Muscle of leg (tissue), 3 donors: ENCODE measurements at regions not wholly inside any gene's neighbourhood (a gene's known extent, or its start where the extent isn't known, plus 50 kb on each side); places are given as distances from the start of the nearest gene placed in this dataset.

Experiments used
- DNase-seq: peaks from one replicate; pipeline ENCODE4 v3.0.0; 2013
- H3K27ac ChIP-seq: one replicate; pipeline ENCODE4 v1.5.1; 2013; ENCODE audit warnings: mild to moderate bottlenecking, low read length, control low read depth
- H3K27me3 ChIP-seq: one replicate; pipeline ENCODE4 v1.6.1; 2013; ENCODE audit warnings: low read length; ENCODE audit not compliant: control insufficient read depth, insufficient read depth
- H3K36me3 ChIP-seq: one replicate; pipeline ENCODE4 v1.6.1; 2013; ENCODE audit warnings: low read length; ENCODE audit not compliant: control insufficient read depth, insufficient read depth
- H3K4me1 ChIP-seq: one replicate; pipeline ENCODE4 v1.6.1; 2013; ENCODE audit warnings: low read length; ENCODE audit not compliant: control insufficient read depth, insufficient read depth
- H3K4me3 ChIP-seq: one replicate; pipeline ENCODE4 v1.5.1; 2013; ENCODE audit warnings: low read length, control low read depth
- H3K9me3 ChIP-seq: replicated peaks from 2 replicates; pipeline ENCODE4 v1.6.1; 2013; ENCODE audit warnings: low read depth, low read length; ENCODE audit not compliant: control insufficient read depth
- WGBS: methylation state at CpG from one replicate; pipeline ENCODE4 v1.1.5; 2013; ENCODE audit warnings: missing lambda C conversion rate; ENCODE audit not compliant: insufficient coverage; 5-methylcytosine and 5-hydroxymethylcytosine counted together

- Histone ChIP-seq H3K27ac (no peak overlapping the region), H3K36me3 (no peaks in the 10 kb centered on the region), H3K9me3 (no peaks in the 10 kb centered on the region), H3K4me1 (no peaks in the 10 kb centered on the region), H3K27me3 (no peaks in the 10 kb centered on the region), H3K4me3 (no peak overlapping the region)
- no peak for DNase-seq
- WGBS: 78% methylated on average over 1 of the region's 3 CpGs
Measured at GRCh38 chr12:19965196-19966038, 402.9 kb upstream of the PDE3A start.

GRCh38 chr12:19967001-19967400, 401.3 kb upstream of the PDE3A start:
- no peak for DNase-seq
- no peaks in the 10 kb centered on the region for H3K9me3 ChIP-seq
- H3K4me1 ChIP-seq: peaks cover 7% of the 10 kb centered on the region
- no peak overlapping the region for H3K4me3 ChIP-seq
- H3K36me3 ChIP-seq: no peaks in the 10 kb centered on the region
- no peak overlapping the region for H3K27ac ChIP-seq
- H3K27me3 ChIP-seq: no peaks in the 10 kb centered on the region
- no CpG with 5 or more reads among the region's 4 CpGs for WGBS

DNA sequence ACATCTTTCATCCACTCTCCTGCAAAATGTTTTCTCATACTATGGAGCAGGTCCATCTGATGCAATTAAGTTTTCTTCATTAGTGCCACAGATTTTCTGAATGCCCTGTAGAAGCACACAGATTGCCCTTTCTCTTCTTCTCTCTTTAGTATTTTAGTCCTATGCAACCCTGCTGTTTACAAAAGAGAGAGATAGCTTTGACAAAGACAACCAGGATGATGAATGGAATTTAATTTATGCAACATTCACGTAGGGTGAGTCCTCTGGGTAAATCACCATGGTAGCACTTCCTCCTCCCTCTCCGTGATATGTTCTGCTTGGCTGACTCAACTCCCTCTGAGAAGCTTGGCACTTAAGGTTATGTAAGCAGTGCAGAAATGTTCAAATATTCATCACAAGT, 400.9 kb upstream of the PDE3A start:
- no peak overlapping the region for H3K4me3 ChIP-seq
- DNase-seq: no peak
- H3K27me3 ChIP-seq: no peaks in the 10 kb centered on the region
- H3K4me1 ChIP-seq: peaks cover 8% of the 10 kb centered on the region
- no peaks in the 10 kb centered on the region for H3K36me3 ChIP-seq
- no peaks in the 10 kb centered on the region for H3K9me3 ChIP-seq
- WGBS: no CpG with 5 or more reads among the region's 2 CpGs
- H3K27ac ChIP-seq: no peak overlapping the region

DNA sequence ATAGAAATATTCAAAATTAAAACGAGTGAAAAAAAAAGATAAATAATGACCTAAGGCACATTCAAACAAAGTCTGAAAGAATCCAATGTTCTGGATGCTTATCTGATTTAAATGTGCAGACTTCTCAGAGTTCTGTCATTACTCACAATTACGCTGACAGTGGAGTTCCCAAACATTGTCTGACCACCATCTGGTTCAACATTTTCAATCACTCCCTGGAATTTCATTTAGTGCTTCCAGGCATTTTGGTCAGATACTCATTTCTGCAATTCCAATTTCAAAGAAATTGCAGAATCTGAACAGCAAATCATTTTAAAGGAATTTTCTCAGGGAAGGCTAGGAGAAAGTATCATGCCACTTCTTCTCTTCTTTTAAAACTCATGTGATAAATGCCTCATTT, 398.2 kb upstream of the PDE3A start:
- no peak overlapping the region for H3K4me3 ChIP-seq
- H3K36me3 ChIP-seq: no peaks in the 10 kb centered on the region
- H3K9me3 ChIP-seq: no peaks in the 10 kb centered on the region
- peak; percentile 60 for DNase-seq
- no peaks in the 10 kb centered on the region for H3K27me3 ChIP-seq
- no peak overlapping the region for H3K27ac ChIP-seq
- WGBS: 29% methylated on average over 1 of the region's 2 CpGs
- H3K4me1 ChIP-seq: peaks cover 13% of the 10 kb centered on the region

GRCh38 chr12:19970821-19971220, 397.5 kb upstream of the PDE3A start:
- Histone ChIP-seq H3K4me3 (no peak overlapping the region), H3K27me3 (no peaks in the 10 kb centered on the region), H3K9me3 (no peaks in the 10 kb centered on the region), H3K4me1 (peaks cover 13% of the 10 kb centered on the region), H3K27ac (no peak overlapping the region), H3K36me3 (no peaks in the 10 kb centered on the region)
- WGBS: no CpG with 5 or more reads among the region's 1 CpG
- no peak for DNase-seq

DNA sequence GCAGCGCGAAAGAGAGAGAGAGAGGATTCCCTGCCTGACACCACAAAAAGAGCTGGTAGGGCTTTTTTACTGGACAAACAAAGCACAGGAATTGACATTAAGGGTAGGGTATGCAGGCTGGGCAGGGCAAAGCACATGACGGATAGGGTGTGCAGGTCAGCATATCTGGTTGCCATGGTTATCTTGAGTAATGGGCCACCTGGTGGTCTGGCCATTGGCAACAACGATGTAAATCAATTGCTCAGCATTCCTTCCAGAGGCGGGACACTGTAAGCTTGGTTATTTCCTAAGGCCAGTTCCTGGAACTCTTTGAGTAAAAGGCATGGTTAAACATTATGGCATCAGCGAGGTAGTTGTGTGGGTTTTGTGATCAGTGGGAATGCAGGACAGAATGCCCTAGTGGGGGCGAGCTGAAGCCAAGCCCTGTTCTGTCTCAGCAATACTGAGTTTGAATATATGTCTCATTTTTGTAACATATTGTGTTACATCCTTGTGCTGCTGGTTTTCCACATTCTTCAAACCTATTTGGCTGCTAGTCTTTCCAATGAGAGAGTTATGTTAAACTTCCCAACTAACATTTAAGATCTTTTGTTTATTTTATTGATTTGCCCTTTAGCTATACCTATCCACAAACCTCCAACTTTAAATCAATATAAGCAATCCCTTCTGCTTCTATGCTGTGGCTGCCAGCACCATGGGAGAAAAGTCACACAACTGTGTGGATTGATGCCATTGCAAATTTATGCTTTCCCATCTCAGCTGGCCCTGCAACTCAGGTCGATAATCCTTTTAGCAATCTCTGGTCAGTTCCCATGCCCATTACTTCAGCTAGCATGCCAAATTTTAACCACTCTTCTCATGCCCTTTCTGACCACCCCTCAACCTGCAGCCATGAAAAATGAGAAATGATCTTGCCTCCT, 396.7 kb upstream of the PDE3A start:
- 50% methylated on average over 6 of the region's 8 CpGs for WGBS
- Histone ChIP-seq H3K4me3 (no peak overlapping the region), H3K4me1 (peaks cover 13% of the 10 kb centered on the region), H3K36me3 (no peaks in the 10 kb centered on the region), H3K9me3 (no peaks in the 10 kb centered on the region), H3K27ac (no peak overlapping the region), H3K27me3 (no peaks in the 10 kb centered on the region)
- peak; percentile 31 for DNase-seq

DNA sequence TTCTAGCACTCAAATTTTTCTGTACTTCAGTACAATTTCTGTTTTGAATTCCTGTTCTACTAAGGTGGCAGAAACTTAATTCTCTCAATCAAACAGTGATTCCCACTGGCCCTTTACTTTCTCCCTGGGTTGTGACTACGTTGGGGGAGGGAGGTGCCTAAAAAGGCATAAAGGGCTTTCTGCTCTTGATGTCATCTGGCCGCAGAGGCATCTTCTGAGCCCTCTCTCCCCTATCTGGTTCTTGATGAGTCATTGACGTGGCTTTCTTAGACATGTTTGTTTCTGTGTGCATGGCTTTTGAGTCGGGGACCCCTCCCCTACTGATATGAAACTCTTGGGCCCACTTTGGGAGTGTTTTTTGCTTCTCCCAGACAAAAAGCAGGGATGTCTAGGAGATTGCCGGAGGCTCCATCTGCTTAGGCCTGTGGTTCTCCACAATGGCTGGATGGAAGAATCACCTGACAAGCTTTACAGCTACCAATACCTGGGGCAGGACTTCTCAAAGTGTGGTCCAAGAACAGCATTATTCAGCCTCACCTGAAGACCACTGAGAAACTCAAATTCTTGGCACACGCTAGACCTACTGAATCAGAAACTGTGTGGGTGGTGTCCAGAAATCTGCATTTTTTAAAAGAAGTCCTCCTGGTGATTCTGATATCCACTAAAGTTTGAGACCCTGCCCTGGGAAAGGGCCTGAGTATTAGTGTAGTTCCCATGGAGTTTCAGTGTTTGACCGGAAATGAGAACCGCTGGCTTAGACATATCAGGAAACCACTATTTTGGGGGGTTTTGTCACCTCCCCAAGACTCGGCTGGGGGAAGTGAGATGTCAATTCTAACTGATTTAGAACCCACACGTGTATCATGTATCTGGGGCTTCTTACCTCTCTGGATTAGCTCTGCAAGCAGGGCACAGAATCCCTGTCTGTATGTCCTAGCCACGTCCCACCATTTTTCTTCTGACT, 395.7 kb upstream of the PDE3A start:
- no peaks in the 10 kb centered on the region for H3K36me3 ChIP-seq
- WGBS: 87% methylated on average over 4 of the region's 11 CpGs
- no peaks in the 10 kb centered on the region for H3K9me3 ChIP-seq
- no peaks in the 10 kb centered on the region for H3K27me3 ChIP-seq
- H3K27ac ChIP-seq: no peak overlapping the region
- no peak overlapping the region for H3K4me3 ChIP-seq
- DNase-seq: no peak
- H3K4me1 ChIP-seq: peaks cover 13% of the 10 kb centered on the region

DNA sequence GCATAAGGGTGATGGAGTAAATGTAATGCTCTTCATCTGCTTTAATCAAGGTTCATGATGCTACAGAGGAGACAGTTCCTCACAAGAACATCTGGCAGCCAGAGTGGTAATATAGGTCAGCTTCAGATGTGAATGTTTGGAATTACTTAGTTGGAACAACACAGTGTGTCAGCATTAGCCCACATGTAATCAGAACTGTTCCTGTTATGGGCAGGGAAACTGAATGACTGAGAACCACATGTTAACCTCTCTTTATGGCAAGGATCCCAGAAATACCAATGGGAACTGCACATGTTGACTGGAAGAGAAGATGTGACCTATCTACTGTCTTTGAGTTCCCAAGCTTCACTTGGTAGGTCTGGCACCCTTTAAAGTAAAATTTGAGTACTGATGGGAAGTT, 390.1 kb upstream of the PDE3A start:
- H3K9me3 ChIP-seq: no peaks in the 10 kb centered on the region
- no peak overlapping the region for H3K27ac ChIP-seq
- no peak overlapping the region for H3K4me3 ChIP-seq
- H3K4me1 ChIP-seq: no peaks in the 10 kb centered on the region
- H3K36me3 ChIP-seq: no peaks in the 10 kb centered on the region
- DNase-seq: peak; percentile 78
- no peaks in the 10 kb centered on the region for H3K27me3 ChIP-seq

- Histone ChIP-seq H3K27me3 (no peaks in the 10 kb centered on the region), H3K9me3 (no peaks in the 10 kb centered on the region), H3K4me3 (no peak overlapping the region), H3K36me3 (no peaks in the 10 kb centered on the region), H3K27ac (no peak overlapping the region), H3K4me1 (no peaks in the 10 kb centered on the region)
- WGBS: 93% methylated on average over 2 of the region's 3 CpGs
- DNase-seq: peak; percentile 17
Measured at GRCh38 chr12:19979584-19979983, 388.8 kb upstream of the PDE3A start.
